ENCODE measurements at regions not wholly inside any gene's neighbourhood (a gene's known extent, or its start where the extent isn't known, plus 50 kb on each side); places are given as distances from the start of the nearest gene placed in this dataset.
"Not testable (repeated sequence)": the region's sequence is repeated elsewhere in the genome, so short reads cannot be mapped to it uniquely, and the experiment has no call there.

DNA sequence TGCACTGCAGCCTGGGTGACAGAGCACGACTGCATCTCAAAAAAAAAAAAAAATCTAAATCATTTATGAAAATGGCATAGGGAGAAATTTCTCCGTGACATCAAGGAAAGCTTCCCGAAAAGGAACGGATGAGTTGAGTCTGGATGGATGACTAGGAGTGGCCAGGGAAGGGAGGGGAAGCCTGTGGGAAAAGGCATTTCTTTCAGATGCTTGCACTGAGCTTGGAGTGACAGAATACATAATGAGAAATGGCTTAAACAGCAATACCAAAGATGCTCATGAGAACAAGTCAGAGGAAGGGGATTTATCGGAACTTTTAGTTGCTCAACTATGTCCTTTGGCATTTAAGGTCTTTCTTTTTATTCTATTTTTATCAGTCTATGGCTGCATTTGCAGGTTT lies 1369.2 kb upstream of the TMEM132C start:
- DNase-seq = no peak

- DNase-seq = no peak
These were observed 1368.4 kb upstream of the TMEM132C start for GRCh38 chr12:126898562-126898961.

DNA sequence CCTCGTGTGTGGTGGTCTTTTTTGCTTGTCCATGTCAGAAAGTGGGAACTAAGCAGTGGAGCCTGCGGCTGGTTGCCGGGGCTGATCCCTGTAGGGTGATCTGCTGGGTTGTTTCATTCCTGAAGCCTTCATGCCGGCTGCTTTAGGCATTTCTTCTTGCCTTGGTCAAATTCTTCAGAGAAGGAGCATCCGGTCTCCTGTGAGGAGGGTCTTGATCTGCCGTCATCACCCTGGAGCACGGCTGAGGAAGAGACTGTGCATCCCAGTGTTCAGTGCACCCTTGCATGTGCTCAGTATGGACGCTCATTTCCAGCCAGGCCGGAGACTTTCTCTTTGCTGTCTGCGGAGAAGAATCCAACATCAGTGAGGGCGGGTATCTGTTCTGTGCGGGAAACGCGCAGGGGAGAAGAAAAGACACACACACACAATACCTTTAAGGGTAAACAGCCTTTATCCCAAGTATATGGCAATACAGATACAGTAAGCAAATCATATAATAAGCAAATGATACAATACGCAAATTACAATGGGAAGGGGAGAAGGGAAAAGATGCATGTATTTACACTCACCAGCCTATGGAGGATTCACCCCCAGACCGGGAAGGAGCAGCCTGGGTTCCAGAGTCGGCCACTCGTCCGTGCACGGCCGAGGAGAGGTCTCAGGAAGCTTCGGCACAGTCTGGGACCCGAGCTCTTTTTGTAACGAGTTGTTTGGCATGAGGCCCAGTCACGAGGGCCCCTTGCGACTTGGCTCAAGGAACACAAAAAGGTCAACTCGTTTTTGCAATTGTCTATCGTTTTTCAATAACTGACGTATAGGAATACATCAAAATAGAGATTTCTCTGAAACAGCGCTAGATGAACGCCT lies 1366.8 kb upstream of the TMEM132C start:
- DNase-seq = no peak

DNA sequence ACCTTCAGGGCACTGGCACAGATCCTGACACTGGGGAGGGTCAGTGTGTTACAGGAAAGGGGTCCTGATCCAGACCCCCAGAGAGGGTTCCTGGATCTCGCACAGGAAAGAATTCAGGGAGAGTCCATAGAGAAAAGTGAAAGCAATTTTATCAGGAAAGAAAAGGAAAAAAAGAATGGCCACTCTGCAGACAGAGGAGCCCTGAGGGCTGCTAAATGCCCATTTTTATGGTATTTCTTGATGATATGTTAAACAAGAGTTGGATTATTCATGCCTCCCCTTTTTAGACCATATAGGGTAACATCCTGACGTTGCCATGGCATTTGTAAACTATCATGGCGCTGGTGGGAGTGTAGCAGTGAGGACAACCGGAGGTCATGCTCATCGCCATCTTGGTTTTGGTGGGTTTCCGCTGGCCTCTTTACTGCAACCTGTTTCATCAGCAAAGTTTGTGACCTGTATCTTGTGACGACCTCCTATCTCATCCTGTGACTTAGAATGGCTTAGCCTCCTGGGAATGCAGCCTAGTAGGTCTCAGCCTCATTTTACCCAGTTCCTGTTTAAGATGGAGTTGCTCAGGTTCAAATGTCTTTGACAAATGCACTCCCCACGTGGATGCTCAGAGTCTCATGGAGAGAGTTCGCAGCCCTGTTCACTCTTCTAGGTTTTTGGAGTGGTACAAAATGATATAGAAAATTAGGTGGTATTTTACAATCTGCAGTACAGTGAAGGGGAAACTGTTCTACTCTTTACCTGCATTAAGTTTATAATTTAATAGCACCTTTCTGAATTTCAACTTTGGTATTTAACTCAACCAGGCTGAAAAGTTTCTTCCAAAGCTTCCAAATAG lies 1363.7 kb upstream of the TMEM132C start:
- no peak for DNase-seq

GRCh38 chr12:126905752-126906151 lies 1361.2 kb upstream of the TMEM132C start:
- DNase-seq = no peak

GRCh38 chr12:126907900-126908764 lies 1358.8 kb upstream of the TMEM132C start:
- DNase-seq = no peak

DNA sequence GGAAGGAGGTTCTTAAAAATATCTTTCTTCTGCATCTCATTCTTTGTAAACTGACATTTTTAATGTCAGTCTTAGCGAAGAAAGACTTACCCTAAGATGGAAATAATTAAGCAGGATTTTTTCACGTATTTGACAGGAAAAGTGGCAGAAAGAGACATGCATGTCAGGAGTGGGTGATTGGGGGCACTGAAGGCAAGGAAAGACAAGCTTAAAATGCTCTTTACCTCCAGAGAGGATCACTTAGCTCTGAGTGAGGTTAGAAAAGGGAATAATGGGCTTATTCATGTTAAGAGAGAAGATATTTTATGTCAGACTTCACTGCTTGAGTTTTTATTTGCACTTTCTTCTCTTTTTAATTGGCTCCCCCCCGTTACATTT lies 1358.2 kb upstream of the TMEM132C start:
- DNase-seq = no peak

- no peak for DNase-seq
These were observed 1356.4 kb upstream of the TMEM132C start for GRCh38 chr12:126910570-126910969.

DNA sequence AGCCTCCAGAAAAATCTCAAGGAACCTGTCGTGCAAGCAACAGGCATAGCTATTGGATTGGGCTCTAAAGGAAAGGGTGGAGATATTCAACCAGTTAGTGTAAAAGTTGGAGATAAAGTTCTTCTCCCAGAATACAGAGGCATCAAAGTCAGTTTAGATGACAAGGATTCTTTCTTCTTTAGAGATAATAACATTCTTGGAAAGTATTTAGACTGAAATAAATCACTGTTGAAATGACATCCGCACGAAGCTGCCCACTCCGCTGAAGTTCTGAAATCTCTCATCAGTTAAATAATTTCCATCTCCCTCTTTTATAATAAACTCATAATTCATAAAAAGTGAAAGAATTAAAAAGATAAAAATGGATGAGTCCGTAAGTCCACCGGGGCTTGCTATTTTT lies 1354.9 kb upstream of the TMEM132C start:
- no peak for DNase-seq

DNA sequence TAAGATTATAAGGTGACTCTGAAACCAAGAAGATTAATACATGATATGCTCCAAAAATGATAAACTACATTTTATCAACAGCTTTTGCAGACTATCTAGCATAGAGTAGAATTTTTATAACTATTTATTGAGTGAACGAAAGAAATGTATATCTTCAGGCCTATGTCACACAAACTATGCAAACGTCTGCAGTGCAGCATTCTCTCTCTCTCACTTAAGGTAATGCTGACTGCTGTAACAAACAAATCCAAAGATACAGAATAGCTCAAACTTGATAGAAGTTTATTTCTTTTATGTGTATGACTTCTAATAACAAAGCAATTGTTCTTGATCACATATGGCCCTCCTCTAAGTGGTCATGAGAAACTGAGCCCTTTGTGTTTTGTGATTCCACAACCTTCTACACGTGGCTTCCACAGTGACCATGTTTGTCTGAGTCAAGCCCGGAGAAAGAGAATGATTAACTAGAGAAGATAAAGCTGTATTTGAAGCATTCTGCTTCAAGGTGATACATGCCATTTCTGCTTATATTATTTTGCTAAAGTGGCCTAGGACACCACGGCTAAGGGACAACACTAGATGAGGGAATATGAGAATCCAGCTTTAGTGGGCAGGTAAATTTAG lies 1352.7 kb upstream of the TMEM132C start:
- no peak for DNase-seq

DNA sequence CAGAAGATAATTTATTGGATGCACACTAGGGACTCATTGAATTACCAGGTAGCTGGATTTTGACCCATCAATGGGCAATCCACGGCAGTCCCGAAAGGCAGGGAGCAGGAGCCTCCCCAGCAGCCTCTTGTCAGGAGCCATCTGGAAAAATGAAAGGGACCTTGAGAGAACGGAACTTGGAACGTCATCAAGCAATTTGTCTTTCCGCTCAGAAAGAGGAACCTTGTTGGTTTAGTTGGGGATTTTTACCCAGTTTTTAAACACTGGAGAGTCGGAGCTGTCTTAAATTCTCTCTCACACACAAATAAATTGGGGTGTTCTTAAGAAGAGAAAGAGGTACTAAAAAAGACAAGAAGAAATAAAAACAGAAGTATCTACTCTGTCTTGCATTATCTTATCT lies 1351.7 kb upstream of the TMEM132C start:
- DNase-seq = no peak

DNA sequence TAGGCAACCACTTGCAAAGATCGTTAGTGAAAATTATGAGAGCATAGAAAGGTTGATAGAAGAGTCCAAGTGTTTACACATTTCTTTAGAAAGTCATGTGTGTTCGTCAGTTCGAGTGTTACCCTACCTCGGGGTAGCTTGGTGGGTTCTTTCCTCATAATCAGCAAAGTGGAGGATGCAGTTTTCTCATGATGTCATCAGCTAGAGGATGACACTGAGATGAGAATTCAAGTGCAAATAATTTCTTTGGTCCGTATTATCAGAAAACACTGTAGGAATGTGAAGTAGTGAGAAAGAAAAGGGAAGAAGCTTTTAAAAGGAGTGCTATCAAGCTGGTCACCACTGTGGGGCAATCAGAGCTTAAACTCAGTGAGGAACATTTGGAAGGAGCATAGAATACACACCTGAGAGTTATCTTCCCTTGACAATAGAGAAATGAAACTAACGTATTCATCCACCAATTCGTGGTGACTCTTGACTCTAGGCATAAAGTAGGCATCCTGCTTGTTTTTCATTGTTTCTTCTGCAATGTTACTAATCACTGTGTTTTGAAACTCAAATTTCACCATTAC lies 1340.9 kb upstream of the TMEM132C start:
- DNase-seq = no peak

- no peak for DNase-seq
These were observed 1336.7 kb upstream of the TMEM132C start for GRCh38 chr12:126930234-126930633.

DNA sequence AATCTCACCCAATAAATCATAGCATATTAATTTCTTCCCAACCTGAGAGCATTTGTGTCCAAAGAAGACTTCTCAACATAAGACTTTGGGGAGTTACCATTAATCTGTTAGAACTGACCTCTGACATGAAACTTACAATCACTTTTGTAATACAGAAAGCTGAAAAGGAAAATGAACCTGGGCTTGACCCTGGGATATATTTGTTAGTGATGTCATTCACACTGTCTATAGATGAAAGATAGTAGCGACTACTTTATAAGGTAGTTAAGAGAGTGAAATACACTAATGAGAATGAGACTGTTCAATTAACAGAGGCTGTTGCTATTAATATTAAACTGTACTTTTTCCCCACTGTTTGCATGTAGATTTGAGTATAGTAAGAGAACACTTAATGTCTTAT lies 1334.8 kb upstream of the TMEM132C start:
- DNase-seq = no peak

DNA sequence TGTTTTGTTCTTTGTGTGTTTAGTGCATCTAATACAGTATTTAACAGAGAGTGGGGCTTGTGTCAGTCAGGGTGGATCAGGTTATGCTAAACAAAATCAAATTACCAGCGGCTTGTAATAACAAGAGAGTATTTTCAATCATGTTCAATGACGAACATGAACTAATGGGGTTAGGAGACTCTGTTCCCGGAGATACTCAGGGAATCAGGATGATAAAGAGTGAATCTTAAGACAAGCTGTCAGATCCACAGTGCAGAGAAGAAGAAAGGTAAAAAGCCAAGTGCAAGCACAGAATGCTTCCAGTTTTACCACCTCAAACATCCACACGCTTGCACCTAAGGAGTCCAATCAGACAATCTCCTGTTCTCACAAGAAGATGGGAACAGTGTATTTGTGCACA lies 1331.5 kb upstream of the TMEM132C start:
- DNase-seq = no peak

DNA sequence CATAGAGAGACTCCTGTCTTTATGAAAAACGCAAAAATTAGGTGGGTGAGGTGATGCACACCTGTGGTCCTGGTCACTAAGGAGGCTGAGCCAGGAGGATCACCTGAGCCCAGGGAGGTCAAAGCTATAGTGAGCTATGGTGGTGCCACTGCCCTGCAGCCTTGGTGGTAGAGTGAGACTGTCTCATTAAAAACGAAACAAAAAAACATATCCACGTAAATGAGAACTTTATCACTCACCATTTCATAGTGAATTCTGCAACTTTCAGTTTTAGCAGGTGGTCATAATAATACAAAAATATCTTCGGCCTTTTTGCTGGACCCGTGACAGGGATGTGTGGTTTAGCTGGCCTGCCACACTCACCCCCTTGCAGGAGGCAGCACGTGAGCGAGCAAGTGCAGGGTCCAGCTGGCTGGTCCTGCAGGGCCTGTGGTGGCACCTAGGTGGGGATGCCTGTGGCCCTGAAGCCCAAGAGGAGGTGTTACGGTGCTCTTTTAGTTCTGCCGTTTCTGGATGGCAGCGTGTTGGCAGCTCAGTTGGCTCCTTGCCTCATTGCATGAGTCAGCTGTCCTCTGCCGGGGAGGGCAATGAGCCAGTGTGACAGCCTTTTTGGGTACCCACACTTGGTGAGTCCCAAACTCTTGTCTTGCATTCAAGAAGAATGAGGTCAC lies 1330.7 kb upstream of the TMEM132C start:
- DNase-seq = no peak

- no peak for DNase-seq
These were observed 1329.5 kb upstream of the TMEM132C start for GRCh38 chr12:126937431-126937830.

DNA sequence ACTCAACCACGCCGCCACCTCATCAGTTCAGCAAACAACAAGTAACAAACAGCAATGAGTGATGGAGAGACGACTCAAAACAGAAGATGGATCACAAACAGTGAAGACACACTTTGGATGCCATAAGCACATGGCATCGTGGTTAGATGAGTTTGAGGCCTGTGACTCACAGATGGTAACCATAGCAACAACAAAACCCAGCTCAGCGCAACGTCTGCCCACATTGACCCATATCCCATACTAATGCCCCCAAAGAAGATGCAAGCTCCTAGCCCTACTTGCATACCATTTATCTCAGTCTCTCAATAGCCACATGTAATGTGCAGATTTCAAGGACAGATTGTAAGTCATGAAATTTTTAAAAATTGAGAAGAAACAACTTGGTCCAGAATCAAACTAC lies 1322.3 kb upstream of the TMEM132C start:
- DNase-seq = no peak

DNA sequence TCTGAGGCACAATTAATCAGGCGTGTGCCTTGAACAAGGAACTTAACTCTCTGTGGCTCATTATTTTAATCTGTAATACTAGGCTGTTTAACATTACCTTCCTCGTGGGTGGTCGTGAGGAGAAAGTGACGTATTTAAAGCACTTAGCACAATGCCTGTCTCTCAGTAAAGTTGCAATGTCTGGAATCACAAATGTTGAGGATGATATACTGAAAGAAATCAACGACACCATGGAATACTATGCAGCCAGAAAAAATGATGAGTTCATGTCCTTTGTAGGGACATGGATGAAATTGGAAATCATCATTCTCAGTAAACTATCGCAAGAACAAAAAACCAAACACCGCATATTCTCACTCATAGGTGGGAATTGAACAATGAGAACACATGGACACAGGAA lies 1320.0 kb upstream of the TMEM132C start:
- not testable (repeated sequence) for DNase-seq

GRCh38 chr12:126949558-126949957 lies 1317.4 kb upstream of the TMEM132C start:
- no peak for DNase-seq

DNA sequence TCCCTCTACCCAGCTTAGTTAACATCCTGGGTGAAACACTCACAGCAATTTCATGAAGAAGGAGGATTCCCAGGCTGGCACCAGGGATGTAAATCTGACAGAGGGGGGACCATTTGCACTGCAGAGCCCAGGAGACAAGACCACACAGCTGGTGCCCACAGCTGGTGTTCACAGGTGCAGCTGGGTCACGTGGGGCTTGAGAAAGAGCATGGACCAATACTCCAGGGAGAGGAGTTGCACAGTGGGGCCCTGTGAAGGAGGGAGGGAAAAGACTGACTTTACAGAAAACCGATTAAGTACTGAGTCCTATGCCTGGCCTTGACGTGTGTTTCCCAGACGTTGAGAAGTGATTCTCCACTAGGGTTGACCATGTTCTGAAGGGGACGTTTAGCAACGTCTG lies 1316.7 kb upstream of the TMEM132C start:
- DNase-seq = no peak

All from NCI-H1048 (cell line).